Naive thymus-derived CD4-positive, alpha-beta T cell (primary cell): ENCODE measurements at regions not wholly inside any gene's neighbourhood (a gene's known extent, or its start where the extent isn't known, plus 50 kb on each side); places are given as distances from the start of the nearest gene placed in this dataset.
"Not testable (repeated sequence)": the region's sequence is repeated elsewhere in the genome, so short reads cannot be mapped to it uniquely, and the experiment has no call there.

Source experiments
- ATAC-seq: fragments of 150-1000 bp; cut with Tn5 transposase; 2 replicates; pipeline ENCODE4 v1.10.0; 2021; ENCODE audit warnings: mild to moderate bottlenecking, moderate library complexity
- CTCF ChIA-PET: fragments of 350-600 bp; sonication (Branson Sonifier 250); formaldehyde crosslinking; loops from one replicate; lab custom pipeline; 2021; ENCODE audit warnings: antibody characterized with exemption; lab: Charles Lee
- POLR2A ChIA-PET: fragments of 350-600 bp; sonication (Branson Sonifier 250); formaldehyde crosslinking; loops from one replicate; lab custom pipeline; 2021; ENCODE audit warnings: antibody characterized with exemption, inconsistent platforms; lab: Charles Lee
- DNase-seq, 9 donors: peaks; one replicate each; pipeline versions ENCODE4 v3.0.0 to v3.0.0-alpha.2; 2020 to 2022; ENCODE audit warnings: mixed read lengths in 1 of 9
- H3K27ac ChIP-seq: one replicate; pipeline ENCODE4 v1.7.0; 2013; ENCODE audit warnings: mild to moderate bottlenecking, low read depth, low read length, moderate library complexity
- H3K27me3 ChIP-seq, 2 donors: one replicate each; pipeline ENCODE4 v1.7.0; 2013; ENCODE audit warnings: low read length in 2 of 2, mild to moderate bottlenecking in 2 of 2, moderate library complexity in 2 of 2; ENCODE audit not compliant: control insufficient read depth in 2 of 2, insufficient read depth in 2 of 2
- H3K36me3 ChIP-seq, 3 experiments: 1 replicate in 2 of 3; 2 replicates in 1 of 3; pipeline ENCODE4 v1.7.0; 2013; ENCODE audit warnings: low read length in 3 of 3, mild to moderate bottlenecking in 3 of 3, moderate library complexity in 1 of 3; ENCODE audit not compliant: insufficient read depth in 3 of 3, control insufficient read depth in 2 of 3
- H3K4me1 ChIP-seq, 2 donors: one replicate each; pipeline ENCODE4 v1.7.0; 2013; ENCODE audit warnings: low read length in 2 of 2, mild to moderate bottlenecking in 2 of 2, moderate library complexity in 1 of 2; ENCODE audit not compliant: control insufficient read depth in 2 of 2, insufficient read depth in 2 of 2
- H3K4me3 ChIP-seq: 2 replicates; pipeline ENCODE4 v1.7.0; 2013; ENCODE audit warnings: mild to moderate bottlenecking, low read length
- H3K9me3 ChIP-seq, 3 experiments: 1 replicate in 2 of 3; 2 replicates in 1 of 3; pipeline ENCODE4 v1.7.0; 2013; ENCODE audit warnings: low read length in 3 of 3; ENCODE audit not compliant: control insufficient read depth in 2 of 3
- H3K27ac Mint-ChIP-seq, 9 donors: one replicate each; pipeline ENCODE4 v1.8.0; 2020 to 2022; ENCODE audit warnings: mixed read lengths in 9 of 9, mild to moderate bottlenecking in 8 of 9, moderate library complexity in 5 of 9, inconsistent platforms in 2 of 9
- H3K27me3 Mint-ChIP-seq, 5 donors: one replicate each; pipeline ENCODE4 v1.8.0; 2021 to 2022; ENCODE audit warnings: mixed read lengths in 5 of 5, mild to moderate bottlenecking in 1 of 5
- H3K36me3 Mint-ChIP-seq, 5 donors: one replicate each; pipeline ENCODE4 v1.8.0; 2020 to 2022; ENCODE audit warnings: mixed read lengths in 5 of 5, mild to moderate bottlenecking in 3 of 5, inconsistent platforms in 1 of 5
- H3K4me1 Mint-ChIP-seq, 7 donors: one replicate each; pipeline ENCODE4 v1.8.0; 2020 to 2022; ENCODE audit warnings: mixed read lengths in 7 of 7, mild to moderate bottlenecking in 3 of 7, inconsistent platforms in 1 of 7
- H3K4me3 Mint-ChIP-seq, 10 donors: one replicate each; pipeline ENCODE4 v1.8.0; 2020 to 2022; ENCODE audit warnings: mild to moderate bottlenecking in 10 of 10, mixed read lengths in 10 of 10, moderate library complexity in 6 of 10, inconsistent platforms in 2 of 10
- H3K9me3 Mint-ChIP-seq, 11 donors: one replicate each; pipeline ENCODE4 v1.8.0; 2020 to 2022; ENCODE audit warnings: mixed read lengths in 11 of 11, mild to moderate bottlenecking in 4 of 11, inconsistent platforms in 1 of 11, moderate library complexity in 1 of 11
- intact Hi-C, 2 donors: fragments of 100-400 bp; cut with micrococcal nuclease; formaldehyde crosslinking; loops; one replicate each; pipeline ENCODE4 v1.15.1; 2023

DNA sequence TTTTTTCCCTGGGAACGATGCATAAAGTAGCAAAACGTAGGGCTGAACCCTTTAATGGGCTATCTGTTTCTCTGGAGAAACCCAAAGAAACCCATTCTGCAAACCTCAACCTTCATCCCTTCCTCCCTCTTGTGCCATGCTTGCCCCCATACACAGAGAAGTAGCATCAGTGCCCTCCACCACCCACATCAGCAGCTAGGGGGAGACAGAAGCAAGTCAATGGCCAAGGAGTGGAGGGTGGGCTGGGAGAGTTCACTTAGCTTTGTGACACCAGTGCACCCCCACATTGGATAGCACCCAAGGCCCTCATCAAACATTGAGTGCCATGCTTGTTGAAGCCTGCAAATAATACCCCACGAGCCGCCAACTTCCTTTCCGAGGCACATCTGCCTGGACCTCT is 282.4 kb downstream of the ABCC12 start:
- Mint-ChIP-seq H3K27ac (no peak overlapping the region), H3K4me1 (no peaks in the 10 kb centered on the region), H3K4me3 (no peak overlapping the region), H3K27me3 (peaks cover 0 to 13% (median 3%) of the 10 kb centered on the region in 5 donors), H3K9me3 (peaks cover 0 to 16% (median 2%) of the 10 kb centered on the region in 11 donors), H3K36me3 (no peaks in the 10 kb centered on the region)
- no peak overlapping the region for H3K27ac ChIP-seq
- DNase-seq (no peak), ATAC-seq (no peak)
- H3K9me3 ChIP-seq = no peaks in the 10 kb centered on the region
- no peak overlapping the region for H3K4me3 ChIP-seq
- intact Hi-C loops = no loop called here
- CTCF ChIA-PET = no interaction called here
- no peaks in the 10 kb centered on the region for H3K27me3 ChIP-seq
- POLR2A ChIA-PET = no interaction called here
- no peaks in the 10 kb centered on the region for H3K4me1 ChIP-seq
- H3K36me3 ChIP-seq = no peaks in the 10 kb centered on the region

- peaks cover 0 to 13% (median 7%) of the 10 kb centered on the region in 5 donors for H3K27me3 Mint-ChIP-seq
- Histone ChIP-seq H3K27ac (no peak overlapping the region), H3K9me3 (no peaks in the 10 kb centered on the region), H3K4me3 (no peak overlapping the region), H3K27me3 (no peaks in the 10 kb centered on the region), H3K4me1 (no peaks in the 10 kb centered on the region), H3K36me3 (no peaks in the 10 kb centered on the region)
- no peak for DNase-seq
- ChIA-PET CTCF (interaction anchor here (0.9 kb wide), 1 partner anchor 15 kb away, joined by 6 read pairs; no protein-coding TSS in a partner anchor), POLR2A (no interaction called here)
- no peak overlapping the region for H3K27ac Mint-ChIP-seq
- intact Hi-C loops = no loop called here
- H3K36me3 Mint-ChIP-seq = no peaks in the 10 kb centered on the region
- H3K4me3 Mint-ChIP-seq = no peak overlapping the region
- no peak for ATAC-seq
- peaks cover 1 to 16% (median 5%) of the 10 kb centered on the region in 11 donors for H3K9me3 Mint-ChIP-seq
- no peaks in the 10 kb centered on the region for H3K4me1 Mint-ChIP-seq
Observed at GRCh38 chr16:47872225-47872624, 283.6 kb downstream of the ABCC12 start.

GRCh38 chr16:47866423-47866822 is 289.4 kb downstream of the ABCC12 start:
- intact Hi-C loops = no loop called here
- CTCF ChIA-PET = no interaction called here
- no peak overlapping the region for H3K4me3 Mint-ChIP-seq
- POLR2A ChIA-PET = no interaction called here
- no peaks in the 10 kb centered on the region for H3K9me3 ChIP-seq
- ATAC-seq = no peak
- no peak overlapping the region for H3K27ac ChIP-seq
- H3K9me3 Mint-ChIP-seq = peaks cover 2 to 13% (median 5%) of the 10 kb centered on the region in 11 donors
- H3K36me3 Mint-ChIP-seq = no peaks in the 10 kb centered on the region
- no peaks in the 10 kb centered on the region for H3K27me3 ChIP-seq
- no peak overlapping the region for H3K4me3 ChIP-seq
- H3K4me1 ChIP-seq = no peaks in the 10 kb centered on the region
- H3K27ac Mint-ChIP-seq = no peak overlapping the region
- H3K27me3 Mint-ChIP-seq = peaks cover 0 to 23% (median 16%) of the 10 kb centered on the region in 5 donors
- no peaks in the 10 kb centered on the region for H3K36me3 ChIP-seq
- no peaks in the 10 kb centered on the region for H3K4me1 Mint-ChIP-seq
- no peak for DNase-seq

DNA sequence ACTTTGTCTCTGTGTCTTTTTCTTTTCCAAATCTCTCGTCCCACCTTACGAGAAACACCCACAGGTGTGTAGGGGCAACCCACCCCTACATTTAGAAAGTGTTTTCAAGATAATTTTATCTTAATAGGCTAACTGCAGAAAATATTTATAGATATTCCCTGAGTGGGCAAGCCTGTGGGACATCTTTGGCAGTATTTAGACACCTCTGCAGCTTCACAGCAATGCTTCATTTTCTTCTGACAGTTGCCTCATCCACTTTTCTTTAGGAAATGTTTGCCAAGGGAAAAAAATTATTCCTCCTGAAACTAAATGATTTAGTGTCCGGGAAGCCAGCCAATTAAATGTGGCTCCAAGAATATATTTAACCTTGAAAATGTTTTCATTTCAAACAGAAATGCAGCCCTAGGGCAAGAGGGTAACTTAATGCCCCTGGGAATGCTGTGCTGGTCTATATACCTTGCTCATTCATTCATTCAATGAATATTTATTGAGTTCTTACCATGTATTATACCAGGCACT is 290.4 kb downstream of the ABCC12 start:
- ATAC-seq (no peak), DNase-seq (no peak)
- Histone ChIP-seq H3K9me3 (no peaks in the 10 kb centered on the region), H3K27ac (no peak overlapping the region), H3K27me3 (no peaks in the 10 kb centered on the region), H3K36me3 (no peaks in the 10 kb centered on the region), H3K4me1 (no peaks in the 10 kb centered on the region), H3K4me3 (no peak overlapping the region)
- Mint-ChIP-seq H3K27ac (no peak overlapping the region), H3K4me1 (no peaks in the 10 kb centered on the region), H3K4me3 (no peak overlapping the region), H3K9me3 (peaks cover 1 to 13% (median 2%) of the 10 kb centered on the region in 11 donors), H3K27me3 (peaks cover 0 to 27% (median 16%) of the 10 kb centered on the region in 5 donors), H3K36me3 (no peaks in the 10 kb centered on the region)
- POLR2A ChIA-PET = no interaction called here
- intact Hi-C loops = no loop called here
- CTCF ChIA-PET = no interaction called here

GRCh38 chr16:47864262-47864661 is 291.5 kb downstream of the ABCC12 start:
- H3K4me1 ChIP-seq, H3K9me3 ChIP-seq, H3K27ac ChIP-seq, ATAC-seq, H3K36me3 Mint-ChIP-seq, H3K36me3 ChIP-seq, DNase-seq, intact Hi-C loops, CTCF ChIA-PET, H3K27me3 ChIP-seq, H3K4me3 ChIP-seq, H3K27ac Mint-ChIP-seq, POLR2A ChIA-PET, H3K4me3 Mint-ChIP-seq, H3K4me1 Mint-ChIP-seq: not testable (repeated sequence)
- Mint-ChIP-seq H3K27me3 (peaks cover 0 to 29% (median 16%) of the 10 kb centered on the region in 5 donors), H3K9me3 (peaks cover 0 to 13% (median 2%) of the 10 kb centered on the region in 11 donors)

- peaks cover 0 to 34% (median 19%) of the 10 kb centered on the region in 5 donors for H3K27me3 Mint-ChIP-seq
- intact Hi-C loops = no loop called here
- POLR2A ChIA-PET = no interaction called here
Observed at GRCh38 chr16:47861999-47862398, 293.8 kb downstream of the ABCC12 start.

GRCh38 chr16:47858333-47858982 is 297.3 kb downstream of the ABCC12 start:
- H3K27me3 ChIP-seq = no peaks in the 10 kb centered on the region
- intact Hi-C loops = no loop called here
- H3K4me3 ChIP-seq = no peak overlapping the region
- ChIA-PET POLR2A (no interaction called here), CTCF (no interaction called here)
- Mint-ChIP-seq H3K36me3 (peaks cover 0 to 6% (median 0%) of the 10 kb centered on the region in 5 donors), H3K9me3 (peaks cover 0 to 10% (median 6%) of the 10 kb centered on the region in 11 donors), H3K4me1 (no peaks in the 10 kb centered on the region), H3K27me3 (peaks cover 0 to 27% (median 18%) of the 10 kb centered on the region in 5 donors), H3K27ac (no peak overlapping the region), H3K4me3 (no peak overlapping the region)
- H3K4me1 ChIP-seq = no peaks in the 10 kb centered on the region
- ATAC-seq (no peak), DNase-seq (no peak)
- no peaks in the 10 kb centered on the region for H3K9me3 ChIP-seq
- no peaks in the 10 kb centered on the region for H3K36me3 ChIP-seq
- H3K27ac ChIP-seq = no peak overlapping the region

More at GRCh38 chr16:47861999-47862398, 293.8 kb downstream of the ABCC12 start:
- Histone ChIP-seq H3K27ac (no peak overlapping the region), H3K4me1 (no peaks in the 10 kb centered on the region), H3K27me3 (no peaks in the 10 kb centered on the region), H3K36me3 (no peaks in the 10 kb centered on the region), H3K4me3 (no peak overlapping the region), H3K9me3 (no peaks in the 10 kb centered on the region)
- CTCF ChIA-PET = no interaction called here
- ATAC-seq = no peak
- H3K36me3 Mint-ChIP-seq = no peaks in the 10 kb centered on the region
- DNase-seq = no peak
- H3K9me3 Mint-ChIP-seq = peaks cover 0 to 7% (median 2%) of the 10 kb centered on the region in 11 donors
- no peak overlapping the region for H3K27ac Mint-ChIP-seq
- no peak overlapping the region for H3K4me3 Mint-ChIP-seq
- H3K4me1 Mint-ChIP-seq = no peaks in the 10 kb centered on the region
